Hematopoietic multipotent progenitor cell treated with erythropoietin and hydrocortisone succinate and interleukin-3 and kit ligand, for 17 days (in vitro differentiated cells): ENCODE measurements at regions not wholly inside any gene's neighbourhood (a gene's known extent, or its start where the extent isn't known, plus 50 kb on each side); places are given as distances from the start of the nearest gene placed in this dataset.

Source experiments
- DNase-seq: peaks from one replicate; pipeline ENCODE4 v3.0.0-alpha.2; 2015; ENCODE audit warnings: low spot score

DNA sequence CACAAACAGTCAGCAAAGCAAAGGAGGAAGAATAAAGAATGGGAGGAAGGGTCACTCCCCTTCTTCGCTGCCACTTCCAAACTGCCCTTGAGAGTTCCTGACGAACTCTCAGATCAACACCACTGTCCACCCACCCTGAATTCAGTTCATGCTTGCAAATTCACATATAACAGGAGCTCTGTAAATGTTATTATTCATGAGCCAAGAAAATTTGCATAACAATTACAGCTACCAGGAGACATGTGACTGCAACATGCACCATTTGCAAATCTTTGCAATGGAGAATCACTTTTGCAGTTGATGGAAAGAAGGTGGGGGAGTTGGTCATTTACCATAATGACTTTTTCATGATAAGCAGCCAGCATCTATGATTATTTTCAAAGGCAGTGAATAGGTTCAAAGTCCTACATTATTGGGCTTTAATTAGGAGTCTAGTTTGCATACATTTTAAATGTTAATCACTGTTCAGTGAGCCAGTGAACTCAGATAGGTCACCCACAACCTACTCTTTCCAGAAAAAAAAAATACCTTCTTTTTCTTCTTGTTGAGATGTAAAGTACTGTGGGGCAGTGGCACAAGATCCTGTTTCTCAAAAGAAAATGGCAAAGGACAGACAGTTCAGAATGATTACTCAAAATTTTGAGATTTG is 149.7 kb downstream of the CAAP1 start:
- DNase-seq = no peak

DNA sequence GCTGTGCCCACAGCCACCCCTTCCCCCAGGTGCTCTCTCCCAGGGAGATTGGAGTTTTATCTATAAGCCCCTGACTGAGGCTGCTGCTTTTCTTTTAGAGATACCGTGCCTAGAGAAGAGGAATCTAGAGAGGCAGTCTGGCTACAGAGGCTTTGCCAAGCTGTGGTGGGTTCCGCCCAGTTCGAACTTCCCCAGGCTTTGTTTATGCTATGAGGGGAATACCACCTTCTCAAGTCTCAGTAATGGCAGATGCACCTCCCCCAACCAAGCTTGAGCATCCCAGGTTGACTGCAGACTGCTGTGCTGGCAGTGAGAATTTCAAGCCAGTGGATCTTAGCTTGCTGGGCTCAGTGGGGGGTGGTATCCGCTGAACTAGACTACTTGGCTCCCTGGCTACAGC is 157.4 kb downstream of the CAAP1 start:
- DNase-seq = no peak

DNA sequence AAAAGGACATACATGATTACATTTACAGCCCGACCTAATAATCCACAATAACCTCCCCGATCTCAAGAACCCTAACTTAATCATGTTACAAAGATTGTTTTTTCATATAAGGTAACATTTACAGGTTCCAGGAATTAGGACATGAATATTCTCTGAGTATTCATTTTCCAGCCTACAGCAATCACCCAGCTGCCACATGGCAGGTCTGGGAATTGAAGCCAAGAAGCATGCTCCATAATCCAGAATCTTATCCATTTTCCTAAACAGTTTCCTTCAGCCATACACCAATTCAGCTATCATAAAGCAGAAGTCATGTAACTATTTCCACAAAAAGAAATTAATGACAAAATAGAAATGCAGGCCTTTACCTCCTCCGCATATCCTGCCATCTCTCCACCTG is 163.4 kb downstream of the CAAP1 start:
- DNase-seq = no peak

DNA sequence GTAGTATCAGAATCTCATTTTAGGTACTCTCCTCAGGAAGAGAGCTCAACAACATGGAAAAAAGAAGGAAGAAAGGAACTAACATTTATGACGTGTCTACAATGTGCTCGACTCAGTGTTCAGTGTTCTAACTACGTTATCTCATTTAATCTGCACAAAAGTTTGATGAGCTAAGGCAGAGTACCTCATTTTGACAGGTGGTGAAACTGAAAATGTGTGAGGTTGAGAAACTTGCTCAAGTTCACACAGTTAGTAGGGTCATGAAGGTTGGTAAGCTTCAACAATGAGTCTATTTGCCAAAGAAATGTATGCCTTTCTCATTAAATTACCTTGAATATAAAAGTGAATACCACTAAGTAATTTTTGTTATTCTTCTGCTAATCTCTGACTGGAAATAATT is 165.1 kb downstream of the CAAP1 start:
- DNase-seq = no peak

DNA sequence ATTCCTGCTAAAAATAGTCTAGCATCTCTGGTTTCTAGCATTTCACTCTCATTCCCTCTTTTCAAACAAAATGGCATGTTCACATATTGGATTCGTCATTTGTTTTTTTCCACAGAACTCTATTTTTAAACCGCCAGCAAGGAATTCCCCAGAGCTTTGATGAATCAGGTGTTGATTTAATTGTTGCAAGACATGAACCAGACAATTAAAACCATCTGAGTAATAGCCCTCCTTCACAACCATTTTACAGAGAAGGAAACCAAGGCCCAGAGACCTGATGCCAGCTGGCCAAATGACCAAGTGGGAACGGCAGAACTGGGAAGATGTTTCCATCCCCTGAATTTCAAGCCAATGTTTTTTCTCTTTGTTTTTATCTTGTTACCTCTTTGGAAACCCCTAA is 167.0 kb downstream of the CAAP1 start:
- DNase-seq = no peak

DNA sequence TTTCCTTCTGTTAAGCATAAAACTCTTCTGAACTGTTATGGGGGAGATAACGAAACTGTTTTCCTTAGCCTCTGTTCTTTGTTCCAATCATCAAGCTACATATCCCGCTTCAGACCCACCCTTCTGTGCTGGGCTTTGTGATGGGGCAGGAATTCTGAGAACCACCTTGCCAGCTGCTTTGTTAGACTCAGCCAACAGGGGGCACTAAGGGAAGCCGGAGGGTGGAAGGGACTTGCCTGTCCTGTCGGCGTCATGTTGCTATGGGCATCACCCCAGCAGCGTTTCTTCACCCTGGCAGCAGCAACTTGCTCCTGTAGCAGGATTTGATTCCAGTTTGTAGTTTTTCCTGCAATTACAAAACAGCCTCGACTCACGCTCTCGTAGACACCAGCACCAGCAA is 169.1 kb downstream of the CAAP1 start:
- no peak for DNase-seq

DNA sequence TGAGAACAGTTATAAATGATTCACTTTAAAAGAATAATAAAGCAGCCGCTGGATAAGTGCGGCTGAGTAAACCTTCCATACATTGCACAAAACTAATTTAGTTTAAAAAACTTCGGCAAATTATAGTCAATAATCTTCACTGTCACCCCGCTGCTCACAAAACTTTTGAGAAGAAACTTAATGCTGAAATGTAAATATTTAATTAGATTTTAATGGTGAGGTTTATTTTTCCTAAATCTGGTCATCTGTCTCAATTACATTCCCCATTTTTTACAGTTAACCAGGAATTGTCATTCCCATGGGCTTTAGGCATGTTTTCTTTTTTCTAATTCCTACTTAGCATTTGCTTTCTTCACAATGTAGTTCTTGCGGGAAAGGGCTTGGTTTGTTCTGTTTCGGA is 169.8 kb downstream of the CAAP1 start:
- no peak for DNase-seq

DNA sequence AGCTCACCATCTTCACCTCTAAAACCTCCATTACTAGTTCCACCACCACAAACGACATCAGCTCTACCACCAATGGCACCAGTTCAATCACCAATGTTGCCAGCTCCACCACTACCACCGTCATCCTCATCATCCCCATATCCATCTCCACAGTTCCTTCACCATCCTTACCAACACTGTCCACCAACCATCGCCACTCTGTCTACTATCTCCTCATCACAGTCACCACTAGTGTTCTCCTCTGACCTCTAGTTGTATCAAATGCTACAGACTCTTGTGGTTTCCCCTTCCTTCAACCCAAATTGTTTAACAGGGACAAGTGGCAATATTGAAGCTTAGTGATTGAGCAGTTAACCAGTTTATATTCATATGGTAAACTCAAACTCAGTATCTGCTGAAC is 182.6 kb downstream of the CAAP1 start:
- no peak for DNase-seq

DNA sequence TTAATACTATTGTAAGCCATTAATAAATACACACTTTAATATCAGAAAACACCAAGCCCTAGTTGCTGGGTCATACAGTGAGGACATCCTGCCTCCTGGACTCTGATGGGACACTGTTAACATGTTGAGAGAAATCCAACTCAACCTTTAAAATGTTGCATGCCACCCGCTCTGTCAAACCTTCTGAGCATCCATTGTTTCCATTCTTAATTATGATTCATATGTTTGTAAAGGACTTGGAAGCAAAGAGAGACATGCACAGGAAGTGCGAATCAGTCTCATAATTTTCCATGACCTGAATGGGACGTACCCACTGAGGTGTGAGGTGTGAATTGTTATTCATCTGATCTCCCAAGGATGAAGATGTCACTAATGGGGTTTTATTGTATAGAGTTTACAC is 186.4 kb downstream of the CAAP1 start:
- no peak for DNase-seq

DNA sequence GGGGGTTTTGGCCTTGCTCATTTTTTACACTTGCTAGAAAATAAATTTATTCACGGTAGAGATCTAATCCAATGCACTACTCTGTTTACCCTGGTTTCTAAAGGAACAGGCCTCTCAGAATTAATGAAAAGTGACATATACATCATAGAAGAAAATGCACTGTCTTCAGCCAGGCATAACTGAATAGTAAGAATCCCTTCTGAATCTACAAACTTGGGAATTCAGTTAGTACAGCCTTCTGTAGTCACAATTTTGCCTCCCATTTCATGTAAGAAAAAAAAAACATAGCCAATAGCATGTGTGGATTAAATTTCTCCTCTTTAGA is 197.3 kb downstream of the CAAP1 start:
- no peak for DNase-seq

DNA sequence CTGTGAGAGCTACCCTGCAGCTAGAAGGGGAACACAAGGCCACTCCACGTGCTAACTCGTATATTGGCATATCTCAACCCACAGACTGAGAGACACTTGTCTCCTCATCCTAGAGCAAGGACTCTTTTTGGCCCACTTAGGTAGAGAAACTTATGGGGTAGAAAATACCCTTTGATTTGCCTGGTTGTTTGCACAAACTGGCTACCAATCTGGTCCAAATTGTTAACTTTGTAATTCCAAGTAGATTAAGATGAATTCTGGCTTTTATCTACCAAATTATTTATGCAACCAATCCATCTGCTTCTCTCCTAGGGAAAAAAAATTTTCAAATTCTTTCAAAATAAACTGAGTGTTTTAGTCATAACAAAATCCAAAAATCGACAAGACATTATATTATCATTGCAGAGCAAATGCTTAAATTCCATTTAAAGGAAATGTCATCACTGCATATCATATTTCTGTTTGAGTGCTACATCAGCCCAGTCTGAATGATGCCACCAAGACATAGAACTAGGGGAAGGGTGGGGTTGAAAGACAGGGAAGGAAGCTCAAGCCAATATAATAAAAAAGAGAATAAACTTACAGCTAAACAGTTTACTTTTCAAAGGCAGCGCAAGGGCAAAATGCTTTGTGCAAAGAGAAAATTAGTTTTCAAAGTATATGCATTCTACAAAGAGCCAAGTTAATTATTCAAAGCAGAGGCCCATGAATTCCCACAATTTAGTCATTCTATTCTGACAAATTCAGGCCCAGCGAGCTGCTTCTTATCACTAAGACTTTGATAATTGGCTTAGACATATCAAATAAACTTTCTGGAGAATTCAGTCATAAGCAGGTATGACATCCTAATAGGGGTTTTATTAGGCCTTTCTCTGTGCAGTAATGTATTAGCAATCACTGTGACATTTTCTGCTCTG is 198.0 kb downstream of the CAAP1 start:
- no peak for DNase-seq

DNA sequence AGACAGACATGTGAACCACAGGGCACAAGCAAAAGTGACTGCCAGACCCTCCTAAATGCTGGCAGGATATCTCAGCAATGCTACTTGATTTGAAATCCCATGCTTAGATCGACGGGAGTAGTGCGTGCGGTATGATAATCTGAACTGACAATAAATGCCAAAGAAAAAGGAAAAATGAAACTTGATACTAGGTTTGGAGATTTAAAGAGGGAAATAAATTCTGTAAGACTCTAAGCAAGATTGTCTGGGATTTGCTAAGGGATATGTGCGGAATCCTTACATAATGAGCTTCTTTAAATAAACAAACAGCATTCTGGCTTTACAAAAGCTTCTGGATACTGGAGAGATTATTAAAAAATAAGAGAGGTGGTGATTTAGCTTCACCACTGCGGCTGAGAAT is 203.6 kb downstream of the CAAP1 start:
- DNase-seq = no peak

DNA sequence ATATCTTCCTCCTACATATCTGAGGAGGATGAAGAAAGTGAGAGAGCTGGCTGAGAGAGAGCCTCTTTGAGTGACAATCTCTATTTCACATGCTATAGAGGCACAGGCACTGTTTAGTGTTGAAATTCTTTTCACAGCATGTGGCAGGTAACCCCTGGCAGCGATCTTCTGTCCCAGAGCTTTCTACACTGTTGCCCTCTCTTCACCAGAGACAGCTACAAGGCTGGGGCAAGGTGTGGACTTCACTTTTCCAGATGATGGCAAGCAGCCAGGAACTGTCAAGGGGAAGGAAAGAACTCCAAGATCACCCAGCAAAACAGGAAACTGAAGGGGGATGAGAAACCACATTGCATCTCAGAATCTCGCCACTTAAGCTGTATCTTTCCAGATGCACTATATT is 205.2 kb downstream of the CAAP1 start:
- DNase-seq = no peak

DNA sequence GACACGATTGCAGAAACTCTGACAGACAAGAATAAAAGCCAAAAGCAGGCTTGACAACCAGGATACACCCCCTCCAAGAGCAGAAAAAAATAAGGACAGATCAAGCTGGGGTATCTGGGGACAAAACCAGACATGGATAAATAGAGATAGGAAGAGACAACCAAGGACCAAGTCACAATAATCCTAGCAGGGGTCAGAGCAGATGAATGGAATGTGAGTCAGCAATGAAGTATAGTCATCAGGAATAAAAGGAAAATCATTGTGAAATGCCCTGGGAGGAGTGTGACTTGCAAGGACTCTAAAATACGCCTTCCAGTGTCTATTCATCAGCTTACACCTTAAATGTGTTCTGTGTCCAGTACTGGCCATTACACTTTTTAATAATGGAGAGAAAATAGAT is 206.8 kb downstream of the CAAP1 start:
- DNase-seq = no peak

DNA sequence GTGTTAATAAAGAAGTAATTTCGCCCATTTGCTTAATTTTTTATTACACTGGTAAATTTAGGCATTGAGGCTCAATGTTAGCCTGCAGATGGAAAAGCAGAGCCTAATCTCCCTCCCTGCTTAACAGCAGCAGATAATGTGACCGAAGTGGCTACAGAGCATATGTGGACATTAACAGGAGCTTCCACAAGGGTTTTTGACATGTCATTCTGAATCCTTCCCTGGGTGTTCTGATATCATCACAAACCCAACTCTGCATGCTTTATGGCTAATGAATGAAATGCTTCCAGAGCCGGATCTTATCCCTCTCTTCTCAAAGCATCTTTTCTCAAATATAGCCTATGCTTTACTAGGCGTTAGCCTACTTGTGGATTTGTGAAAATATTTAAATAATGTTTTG is 208.6 kb downstream of the CAAP1 start:
- DNase-seq = no peak

DNA sequence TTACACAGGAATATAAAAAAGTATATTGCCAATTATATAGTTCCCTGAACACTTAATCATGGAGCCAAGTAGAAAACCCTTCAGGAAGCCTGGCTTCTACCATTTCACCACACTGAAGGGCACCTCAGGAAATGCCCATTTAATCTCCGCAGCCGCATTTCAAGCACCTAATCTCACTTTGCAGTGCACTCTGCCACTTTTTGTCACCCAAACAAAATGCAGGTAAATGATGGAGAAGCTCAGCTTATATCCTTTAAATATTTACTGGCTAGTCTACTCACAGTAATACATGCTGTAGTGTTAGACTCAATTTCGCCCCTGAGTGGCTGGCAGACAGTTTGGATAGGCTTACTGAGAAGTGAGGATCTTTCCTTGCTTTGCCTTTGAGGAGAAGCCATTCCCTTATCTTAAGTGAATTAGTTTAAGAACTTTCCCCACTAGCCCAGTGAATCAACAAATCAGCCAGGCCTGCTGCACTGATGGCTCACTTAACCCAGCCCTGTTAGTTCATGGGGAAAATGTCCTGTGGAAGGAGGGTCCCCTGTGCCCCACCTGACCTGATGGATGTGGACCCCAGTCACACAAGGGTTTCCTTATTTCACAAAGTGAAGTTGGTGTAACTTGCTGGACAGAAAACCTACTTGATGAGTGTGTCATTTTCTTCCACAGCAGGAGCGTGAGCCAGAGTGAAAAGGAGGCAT is 209.7 kb downstream of the CAAP1 start:
- no peak for DNase-seq

DNA sequence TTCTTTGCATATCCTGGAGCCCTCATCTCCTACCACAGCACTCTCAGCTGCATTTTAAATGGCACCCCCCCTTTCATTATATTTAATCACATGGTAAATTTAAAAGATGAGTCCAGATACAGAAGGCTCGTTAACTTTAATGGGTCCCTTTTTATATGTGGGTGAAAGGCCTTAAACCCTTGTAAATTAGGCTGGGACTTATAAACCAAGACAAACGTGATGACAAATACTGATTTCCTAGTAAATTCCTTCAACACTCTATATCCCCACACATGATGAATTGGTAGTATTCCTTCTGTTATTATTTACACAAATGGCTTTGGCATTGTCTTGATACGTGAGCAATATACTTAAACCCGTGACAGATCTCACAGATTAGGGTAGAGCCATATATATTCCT is 210.6 kb downstream of the CAAP1 start:
- DNase-seq = no peak

DNA sequence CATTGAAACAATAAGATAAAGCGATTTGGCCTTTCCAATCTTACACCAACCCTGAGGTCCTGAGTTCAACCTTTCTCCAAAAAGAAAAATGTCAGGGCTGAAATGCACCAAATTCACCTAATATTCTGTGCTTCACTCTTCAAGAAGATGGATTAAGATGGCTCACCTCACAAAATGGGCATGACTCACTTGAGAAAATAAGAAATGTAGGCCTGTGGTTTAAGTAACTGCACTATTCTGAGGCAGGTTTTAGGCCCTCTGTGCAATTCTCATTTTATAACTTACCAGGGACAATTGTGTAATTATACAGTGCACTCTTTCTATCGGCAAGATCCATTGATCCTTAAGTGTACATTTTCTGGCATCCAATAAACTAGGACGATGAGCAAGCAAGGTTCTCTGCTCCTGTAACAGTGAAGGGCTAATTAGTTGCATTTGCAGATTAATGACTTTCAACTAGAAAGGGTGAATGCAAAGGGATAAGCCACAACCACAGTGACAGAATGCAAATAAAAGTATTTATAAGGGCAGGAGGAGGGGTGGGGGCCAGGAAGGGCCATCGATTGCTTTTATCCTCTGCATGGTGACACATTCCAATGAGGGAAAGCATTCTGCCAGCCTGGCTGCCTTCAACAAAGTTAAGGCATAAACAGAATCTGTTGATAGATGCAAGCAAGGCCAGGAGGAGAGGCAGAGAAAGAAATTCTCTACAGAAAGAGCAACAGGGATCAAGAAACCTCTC is 214.5 kb downstream of the CAAP1 start:
- no peak for DNase-seq

DNA sequence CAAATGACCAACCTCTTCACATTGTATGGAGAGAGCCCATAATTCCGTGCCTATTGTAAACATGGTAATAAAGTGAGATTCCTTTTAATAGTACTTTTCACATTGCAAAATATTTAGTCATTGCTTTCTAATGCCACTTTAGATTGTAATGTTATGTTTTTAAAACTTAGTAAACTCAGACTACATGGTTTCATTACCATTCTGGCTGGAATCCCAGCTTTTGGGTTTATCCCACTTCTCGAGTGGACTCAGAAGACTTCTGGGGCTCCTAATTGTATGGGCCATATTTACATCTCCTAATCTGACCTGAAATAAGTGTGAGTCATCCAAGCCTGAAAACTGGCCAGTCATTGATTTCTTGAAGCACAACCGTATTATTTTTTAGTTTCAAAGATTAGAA is 217.6 kb downstream of the CAAP1 start:
- DNase-seq = no peak

DNA sequence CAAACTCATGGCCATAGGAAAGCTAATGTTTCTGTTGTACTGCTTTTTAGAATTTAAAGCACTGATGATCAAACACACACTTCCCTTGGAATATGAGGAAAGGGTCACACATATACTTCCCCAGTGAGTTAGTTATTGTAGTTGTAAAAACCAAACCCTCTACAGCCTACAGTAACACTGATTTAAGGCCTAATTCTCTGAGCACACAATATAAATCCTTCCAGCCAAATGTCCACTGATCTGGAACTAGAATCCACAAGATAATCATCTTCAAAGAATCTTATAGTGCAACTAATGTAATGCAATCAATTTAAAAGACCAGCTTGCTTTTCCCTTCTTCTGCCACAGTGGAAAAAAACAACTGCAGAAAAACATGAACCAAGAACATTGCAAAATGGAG is 219.3 kb downstream of the CAAP1 start:
- no peak for DNase-seq

DNA sequence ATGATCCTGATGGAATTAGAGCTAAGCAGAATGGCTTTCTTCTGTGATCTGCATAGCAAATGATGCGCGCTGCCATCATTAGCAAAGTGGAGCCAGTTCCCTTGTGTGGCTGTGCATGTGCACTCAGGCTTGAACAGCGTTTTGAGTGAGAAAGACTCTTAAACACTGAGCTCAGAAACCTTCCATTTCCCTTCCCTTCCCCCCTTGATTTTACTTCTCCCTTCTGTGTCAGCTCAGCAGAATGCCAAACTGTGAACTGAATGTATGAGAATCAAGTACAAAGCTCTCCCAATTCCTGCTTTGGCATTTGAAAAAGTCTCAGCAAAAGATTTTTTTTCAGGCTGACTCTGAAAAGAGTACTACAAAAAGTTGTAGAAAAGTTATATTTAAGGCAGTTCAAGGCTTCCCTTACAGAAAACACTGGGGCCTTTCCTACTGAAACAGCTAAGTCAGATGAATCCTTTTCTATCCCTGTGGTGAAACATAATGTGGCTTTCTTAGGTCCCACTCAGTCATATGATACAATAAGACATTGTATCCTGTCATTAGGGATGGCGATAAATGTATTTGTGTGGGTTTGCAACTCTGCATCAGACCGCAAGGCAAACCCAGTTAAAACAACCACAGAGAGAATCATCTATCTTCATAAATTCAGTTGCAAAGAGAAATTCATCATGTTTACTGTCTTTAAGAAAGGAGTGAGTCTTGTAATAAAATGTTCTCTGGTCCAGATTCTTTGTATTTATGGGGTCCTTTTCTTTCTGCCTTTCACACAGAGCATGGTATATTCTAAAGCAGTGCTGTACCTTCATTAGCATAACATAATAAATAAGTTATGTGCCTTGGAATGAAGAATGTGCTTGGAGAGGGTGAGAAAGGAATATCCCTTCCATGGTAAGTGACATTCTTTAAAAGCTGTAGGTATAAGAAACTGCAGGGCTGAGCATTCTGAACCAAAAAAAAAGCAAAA is 222.6 kb downstream of the CAAP1 start:
- no peak for DNase-seq
